T-helper 2 cell treated with Interferon-gamma antibody and Interleukin-4, amounts not matched to agents 5 μg/mL and 100 μg/mL, for 36 hours (primary cell): ENCODE measurements at regions not wholly inside any gene's neighbourhood (a gene's known extent, or its start where the extent isn't known, plus 50 kb on each side); places are given as distances from the start of the nearest gene placed in this dataset.

ENCODE experiments used
- DNase-seq: peaks from one replicate; pipeline ENCODE4 v3.0.0; 2021; ENCODE audit warnings: low spot score
- H3K27ac Mint-ChIP-seq: one replicate; pipeline ENCODE4 v1.8.0; 2021; ENCODE audit warnings: mild to moderate bottlenecking, mixed read lengths
- H3K27me3 Mint-ChIP-seq: one replicate; pipeline ENCODE4 v1.8.0; 2021; ENCODE audit warnings: low read depth, mixed read lengths
- H3K36me3 Mint-ChIP-seq: one replicate; pipeline ENCODE4 v1.8.0; 2021; ENCODE audit warnings: low read depth, mixed read lengths
- H3K4me1 Mint-ChIP-seq: one replicate; pipeline ENCODE4 v1.8.0; 2021; ENCODE audit warnings: low read depth, mixed read lengths
- H3K4me3 Mint-ChIP-seq: one replicate; pipeline ENCODE4 v1.8.0; 2022; ENCODE audit warnings: mild to moderate bottlenecking, moderate library complexity, mixed read lengths
- H3K9me3 Mint-ChIP-seq: one replicate; pipeline ENCODE4 v1.8.0; 2021; ENCODE audit warnings: mixed read lengths

DNA sequence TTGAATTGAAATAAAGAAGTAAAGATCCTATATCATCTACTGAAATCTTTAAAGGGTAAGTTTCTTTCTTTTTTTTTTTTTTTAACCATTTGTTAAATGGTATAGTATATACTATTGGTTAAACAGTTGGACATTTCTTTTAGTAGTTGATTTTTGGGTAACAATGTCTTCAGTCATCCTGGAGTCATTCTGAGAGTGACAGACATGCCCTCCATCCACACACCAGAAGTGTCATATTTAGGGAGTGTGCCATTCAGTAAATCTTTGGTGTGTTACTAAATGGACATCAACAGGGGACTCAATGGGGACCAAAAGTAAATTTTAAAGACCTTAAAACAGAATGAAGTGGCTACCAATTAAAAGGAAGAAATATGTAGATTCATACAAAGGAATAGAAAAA, 50.8 kb upstream of the SLC39A10 start:
- Mint-ChIP-seq H3K27ac (no peak overlapping the region), H3K9me3 (peaks cover 4% of the 10 kb centered on the region), H3K36me3 (peaks cover 2% of the 10 kb centered on the region), H3K4me3 (no peak overlapping the region), H3K27me3 (no peaks in the 10 kb centered on the region), H3K4me1 (peaks cover 15% of the 10 kb centered on the region)
- no peak for DNase-seq

GRCh38 chr2:195604706-195605105, 52.3 kb upstream of the SLC39A10 start:
- no peak for DNase-seq
- no peak overlapping the region for H3K4me3 Mint-ChIP-seq
- no peak overlapping the region for H3K27ac Mint-ChIP-seq
- peaks cover 15% of the 10 kb centered on the region for H3K4me1 Mint-ChIP-seq
- peaks cover 3% of the 10 kb centered on the region for H3K36me3 Mint-ChIP-seq
- H3K27me3 Mint-ChIP-seq: no peaks in the 10 kb centered on the region
- peaks cover 4% of the 10 kb centered on the region for H3K9me3 Mint-ChIP-seq

- peaks cover under 1% of the 10 kb centered on the region for H3K9me3 Mint-ChIP-seq
- peaks cover 3% of the 10 kb centered on the region for H3K36me3 Mint-ChIP-seq
- no peak for DNase-seq
- peaks cover 10% of the 10 kb centered on the region for H3K4me1 Mint-ChIP-seq
- H3K27ac Mint-ChIP-seq: no peak overlapping the region
- H3K27me3 Mint-ChIP-seq: no peaks in the 10 kb centered on the region
- no peak overlapping the region for H3K4me3 Mint-ChIP-seq
Observed at GRCh38 chr2:195603998-195604397, 53.0 kb upstream of the SLC39A10 start.

- Mint-ChIP-seq H3K36me3 (peaks cover 3% of the 10 kb centered on the region), H3K27me3 (no peaks in the 10 kb centered on the region), H3K4me3 (no peak overlapping the region), H3K4me1 (peaks cover 7% of the 10 kb centered on the region), H3K27ac (no peak overlapping the region), H3K9me3 (peaks cover 4% of the 10 kb centered on the region)
- DNase-seq: no peak
Observed at GRCh38 chr2:195603408-195603807, 53.6 kb upstream of the SLC39A10 start.

DNA sequence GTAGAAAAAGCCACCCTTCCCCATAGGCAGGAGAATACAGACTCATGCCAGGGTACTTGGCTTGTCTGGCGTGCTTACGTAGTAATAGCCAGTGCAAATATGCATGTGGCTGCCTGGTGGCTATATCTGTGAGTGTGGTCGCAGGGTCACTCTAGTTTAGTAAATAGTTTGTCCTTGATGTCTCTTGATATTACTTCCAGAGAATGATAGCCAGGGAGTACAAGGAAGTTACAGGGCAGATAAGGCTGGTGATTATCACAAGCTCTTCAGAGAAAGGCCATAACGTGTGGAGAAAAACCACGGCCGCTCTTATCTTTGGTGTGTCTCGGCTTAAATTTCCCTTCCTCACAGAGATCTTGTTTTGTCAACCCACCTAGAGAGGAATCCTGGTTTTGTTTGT, 54.3 kb upstream of the SLC39A10 start:
- H3K4me3 Mint-ChIP-seq: no peak overlapping the region
- H3K9me3 Mint-ChIP-seq: peaks cover 4% of the 10 kb centered on the region
- no peaks in the 10 kb centered on the region for H3K27me3 Mint-ChIP-seq
- no peak for DNase-seq
- no peak overlapping the region for H3K27ac Mint-ChIP-seq
- peaks cover 7% of the 10 kb centered on the region for H3K4me1 Mint-ChIP-seq
- peaks cover 3% of the 10 kb centered on the region for H3K36me3 Mint-ChIP-seq

DNA sequence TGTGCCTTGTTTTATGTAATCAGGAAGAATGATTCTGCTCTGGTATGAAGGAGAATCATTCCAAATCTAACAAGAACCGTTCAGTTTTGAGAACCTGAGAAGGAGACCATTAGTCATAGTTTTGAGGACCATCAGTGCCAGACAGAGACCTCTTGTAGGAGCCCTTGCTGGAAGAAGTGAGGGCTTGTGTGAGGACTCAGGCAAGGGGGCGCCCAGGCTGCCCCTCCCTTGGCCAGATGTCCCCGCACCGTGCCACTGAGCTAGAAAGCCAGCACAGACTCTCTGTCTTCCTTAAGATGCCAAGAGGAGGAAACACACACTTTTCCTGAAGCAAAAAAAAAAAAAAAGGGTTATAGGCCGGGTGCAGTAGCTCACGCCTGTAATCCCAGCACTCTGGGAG, 55.7 kb upstream of the SLC39A10 start:
- Mint-ChIP-seq H3K9me3 (peaks cover 8% of the 10 kb centered on the region), H3K27ac (no peak overlapping the region), H3K27me3 (no peaks in the 10 kb centered on the region), H3K4me3 (no peak overlapping the region), H3K4me1 (peaks cover 6% of the 10 kb centered on the region), H3K36me3 (peaks cover 1% of the 10 kb centered on the region)
- DNase-seq: no peak

- no peak overlapping the region for H3K27ac Mint-ChIP-seq
- no peaks in the 10 kb centered on the region for H3K27me3 Mint-ChIP-seq
- peaks cover 8% of the 10 kb centered on the region for H3K9me3 Mint-ChIP-seq
- H3K4me1 Mint-ChIP-seq: peaks cover 5% of the 10 kb centered on the region
- H3K4me3 Mint-ChIP-seq: no peak overlapping the region
- DNase-seq: no peak
- peaks cover 1% of the 10 kb centered on the region for H3K36me3 Mint-ChIP-seq
Observed at GRCh38 chr2:195600778-195601177, 56.2 kb upstream of the SLC39A10 start.

DNA sequence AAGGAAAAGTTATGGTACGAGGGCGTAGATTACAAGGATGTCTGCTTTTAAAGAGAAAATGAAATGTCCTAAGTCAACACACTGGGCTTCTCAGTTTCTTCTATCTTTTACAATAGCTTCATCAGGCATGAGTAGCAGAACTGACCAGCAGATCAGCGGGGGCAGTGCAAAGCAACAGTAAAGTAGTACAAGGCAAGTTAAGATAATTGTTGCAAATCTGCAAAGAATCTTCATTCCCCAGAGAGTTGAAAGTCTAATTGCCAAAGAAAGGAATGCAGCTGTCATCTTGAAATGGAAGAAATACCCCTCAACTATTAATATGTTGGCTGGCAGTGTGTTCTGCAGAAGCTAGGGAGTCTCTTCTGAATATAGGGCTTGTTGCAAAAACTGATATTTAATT, 60.2 kb upstream of the SLC39A10 start:
- Mint-ChIP-seq H3K27ac (no peak overlapping the region), H3K4me1 (peaks cover 14% of the 10 kb centered on the region), H3K9me3 (peaks cover 18% of the 10 kb centered on the region), H3K36me3 (peaks cover 5% of the 10 kb centered on the region), H3K27me3 (no peaks in the 10 kb centered on the region), H3K4me3 (no peak overlapping the region)
- no peak for DNase-seq

DNA sequence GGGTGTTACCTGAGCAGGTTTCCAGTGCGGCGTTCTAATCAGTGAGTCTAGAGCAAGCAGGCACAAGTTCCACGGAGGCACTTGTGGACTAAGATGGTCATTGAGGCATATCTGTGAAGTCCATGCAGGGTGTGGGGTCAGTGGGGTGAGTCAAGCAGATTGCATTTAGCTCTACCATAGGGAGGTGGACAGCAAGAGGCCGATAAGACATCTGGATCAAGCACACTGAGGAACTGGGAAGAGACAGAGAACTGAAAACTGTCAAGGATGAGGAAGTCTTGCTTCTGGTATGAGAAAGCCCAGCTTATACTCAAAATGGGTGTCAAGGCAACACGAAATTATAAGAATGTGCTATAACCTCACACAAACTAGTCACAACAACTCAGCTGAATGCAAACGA, 61.2 kb upstream of the SLC39A10 start:
- Mint-ChIP-seq H3K36me3 (peaks cover 5% of the 10 kb centered on the region), H3K9me3 (peaks cover 18% of the 10 kb centered on the region), H3K27ac (no peak overlapping the region), H3K27me3 (no peaks in the 10 kb centered on the region), H3K4me1 (peaks cover 15% of the 10 kb centered on the region), H3K4me3 (no peak overlapping the region)
- no peak for DNase-seq

- H3K36me3 Mint-ChIP-seq: peaks cover 5% of the 10 kb centered on the region
- DNase-seq: no peak
- no peak overlapping the region for H3K27ac Mint-ChIP-seq
- H3K4me1 Mint-ChIP-seq: peaks cover 16% of the 10 kb centered on the region
- H3K4me3 Mint-ChIP-seq: no peak overlapping the region
- H3K27me3 Mint-ChIP-seq: no peaks in the 10 kb centered on the region
- H3K9me3 Mint-ChIP-seq: peaks cover 18% of the 10 kb centered on the region
Observed at GRCh38 chr2:195594919-195595694, 61.9 kb upstream of the SLC39A10 start.

GRCh38 chr2:195594248-195594647, 62.8 kb upstream of the SLC39A10 start:
- H3K4me3 Mint-ChIP-seq: peak overlapping the region; percentile 39
- no peak for DNase-seq
- H3K27ac Mint-ChIP-seq: peak overlapping the region; percentile 69
- peaks cover 3% of the 10 kb centered on the region for H3K36me3 Mint-ChIP-seq
- H3K27me3 Mint-ChIP-seq: no peaks in the 10 kb centered on the region
- H3K9me3 Mint-ChIP-seq: peaks cover 18% of the 10 kb centered on the region
- peaks cover 16% of the 10 kb centered on the region for H3K4me1 Mint-ChIP-seq

DNA sequence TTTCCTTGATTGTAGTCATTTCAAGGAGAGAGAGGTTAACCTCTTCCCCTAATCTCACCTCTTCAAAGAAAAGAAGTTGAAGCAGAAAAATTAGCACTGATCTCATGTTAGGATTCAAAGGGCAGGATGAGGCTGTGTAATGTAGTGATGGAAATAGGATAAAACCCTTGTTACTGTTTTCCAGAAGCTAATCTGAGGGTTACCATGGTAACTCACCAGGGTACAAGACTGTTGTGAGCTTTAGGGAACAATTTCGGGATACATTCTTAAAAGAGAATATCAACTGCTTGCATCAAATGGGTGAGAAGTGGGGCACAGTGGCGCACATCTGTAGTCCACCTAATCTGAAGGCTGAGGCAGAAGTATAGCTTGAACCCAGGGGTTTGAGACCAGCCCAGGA, 64.9 kb upstream of the SLC39A10 start:
- no peak for DNase-seq
- Mint-ChIP-seq H3K9me3 (peaks cover 14% of the 10 kb centered on the region), H3K4me3 (no peak overlapping the region)

DNA sequence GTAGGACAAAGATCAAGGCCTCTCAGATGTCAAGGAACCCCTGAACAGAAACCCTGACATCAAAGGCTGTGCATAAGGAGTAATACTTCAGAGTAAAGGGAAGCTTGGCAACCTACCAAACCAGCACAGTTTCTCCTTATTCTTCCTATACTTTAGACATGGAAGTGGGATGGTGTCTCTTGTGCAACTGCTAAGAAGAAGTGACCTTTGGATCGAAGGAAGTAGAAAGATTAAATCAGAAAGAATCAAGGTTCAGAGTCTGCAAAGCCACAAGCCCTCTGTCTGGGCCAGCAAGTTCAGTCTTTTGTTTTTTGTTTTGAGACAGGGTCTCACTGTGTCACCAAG, 66.2 kb upstream of the SLC39A10 start:
- Mint-ChIP-seq H3K36me3 (peaks cover 3% of the 10 kb centered on the region), H3K27ac (no peak overlapping the region), H3K27me3 (no peaks in the 10 kb centered on the region), H3K9me3 (peaks cover 9% of the 10 kb centered on the region), H3K4me1 (peaks cover 16% of the 10 kb centered on the region), H3K4me3 (no peak overlapping the region)
- no peak for DNase-seq

More for the DNA sequence above, 64.9 kb upstream of the SLC39A10 start:
- Mint-ChIP-seq H3K36me3 (peaks cover 3% of the 10 kb centered on the region), H3K27me3 (no peaks in the 10 kb centered on the region), H3K27ac (no peak overlapping the region), H3K4me1 (peaks cover 16% of the 10 kb centered on the region)

GRCh38 chr2:195590199-195590860, 66.7 kb upstream of the SLC39A10 start:
- peaks cover 12% of the 10 kb centered on the region for H3K4me1 Mint-ChIP-seq
- no peak overlapping the region for H3K4me3 Mint-ChIP-seq
- no peak for DNase-seq
- peaks cover 1% of the 10 kb centered on the region for H3K36me3 Mint-ChIP-seq
- H3K9me3 Mint-ChIP-seq: peaks cover 7% of the 10 kb centered on the region
- no peaks in the 10 kb centered on the region for H3K27me3 Mint-ChIP-seq
- no peak overlapping the region for H3K27ac Mint-ChIP-seq
